ENCODE measurements at regions not wholly inside any gene's neighbourhood (a gene's known extent, or its start where the extent isn't known, plus 50 kb on each side); places are given as distances from the start of the nearest gene placed in this dataset.

- TF ChIP-seq EZH2 (IDR thresholded peaks at IDR 0.05; ENCODE audit: low read length, unreplicated experiment) (no peak), CTCF (conservative IDR thresholded peaks at IDR 0.05; ENCODE audit: low read depth, low read length) (no peak)
These were observed 471.0 kb upstream of the PIK3C3 start for GRCh38 chr18:41484069-41484468.
